RWPE1 (cell line): ENCODE measurements at regions not wholly inside any gene's neighbourhood (a gene's known extent, or its start where the extent isn't known, plus 50 kb on each side); places are given as distances from the start of the nearest gene placed in this dataset.

ENCODE experiments used
- CTCF ChIA-PET: fragments of 350-600 bp; sonication (Branson Sonifier 250); formaldehyde crosslinking; extraction: SDS; loops from one replicate; lab custom pipeline; 2021; lab: Yijun Ruan, JAX
- POLR2A ChIA-PET: fragments of 400-600 bp; formaldehyde crosslinking; extraction: SDS; loops from one replicate; lab custom pipeline; 2020; ENCODE audit warnings: antibody characterized with exemption; ENCODE audit not compliant: low non-redundant PET; lab: Yijun Ruan, JAX
- DNase-seq: peaks from one replicate; pipeline ENCODE4 v3.0.0; 2012; ENCODE audit warnings: low spot score
- H3K27ac ChIP-seq: fragments of 450-650 bp; 2 replicates; pipeline ENCODE4 v1.5.1; 2017
- TF ChIP-seq, protein P1 (sequence below): fragments of 450-650 bp; conservative IDR thresholded peaks from 2 replicates; pipeline ENCODE4 v1.5.1; 2017; ENCODE audit warnings: low read depth, mild to moderate bottlenecking

DNA sequence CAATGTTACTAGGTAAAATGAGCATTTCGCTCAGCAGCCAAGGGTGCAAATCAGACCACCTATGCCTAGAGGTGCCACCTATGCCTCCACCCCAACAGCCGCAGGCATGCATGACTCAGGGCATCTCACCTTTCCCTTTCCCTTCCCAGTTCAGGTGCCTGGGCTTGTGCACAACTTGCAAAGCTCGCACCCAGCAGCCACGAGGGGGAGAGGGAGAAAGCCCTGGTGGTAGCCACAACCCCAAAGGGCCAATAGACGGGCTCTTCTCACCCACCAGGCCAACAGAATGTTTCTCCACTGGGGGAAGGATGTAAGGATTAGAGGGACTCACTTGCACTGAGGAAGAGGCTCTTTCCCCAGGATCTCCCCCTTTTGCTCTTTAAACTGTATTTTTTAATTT, 462.3 kb upstream of the PCDH15 start:
- no peak for DNase-seq
- H3K27ac ChIP-seq: no peak overlapping the region
- ChIA-PET CTCF (interaction anchor here (0.7 to 1.2 kb wide), 2 partner anchors 42 to 209 kb away, joined by 3 to 6 read pairs; no protein-coding TSS in a partner anchor), POLR2A (no interaction called here)
- TF ChIP-seq, protein P1, sequence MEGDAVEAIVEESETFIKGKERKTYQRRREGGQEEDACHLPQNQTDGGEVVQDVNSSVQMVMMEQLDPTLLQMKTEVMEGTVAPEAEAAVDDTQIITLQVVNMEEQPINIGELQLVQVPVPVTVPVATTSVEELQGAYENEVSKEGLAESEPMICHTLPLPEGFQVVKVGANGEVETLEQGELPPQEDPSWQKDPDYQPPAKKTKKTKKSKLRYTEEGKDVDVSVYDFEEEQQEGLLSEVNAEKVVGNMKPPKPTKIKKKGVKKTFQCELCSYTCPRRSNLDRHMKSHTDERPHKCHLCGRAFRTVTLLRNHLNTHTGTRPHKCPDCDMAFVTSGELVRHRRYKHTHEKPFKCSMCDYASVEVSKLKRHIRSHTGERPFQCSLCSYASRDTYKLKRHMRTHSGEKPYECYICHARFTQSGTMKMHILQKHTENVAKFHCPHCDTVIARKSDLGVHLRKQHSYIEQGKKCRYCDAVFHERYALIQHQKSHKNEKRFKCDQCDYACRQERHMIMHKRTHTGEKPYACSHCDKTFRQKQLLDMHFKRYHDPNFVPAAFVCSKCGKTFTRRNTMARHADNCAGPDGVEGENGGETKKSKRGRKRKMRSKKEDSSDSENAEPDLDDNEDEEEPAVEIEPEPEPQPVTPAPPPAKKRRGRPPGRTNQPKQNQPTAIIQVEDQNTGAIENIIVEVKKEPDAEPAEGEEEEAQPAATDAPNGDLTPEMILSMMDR: no peak

DNA sequence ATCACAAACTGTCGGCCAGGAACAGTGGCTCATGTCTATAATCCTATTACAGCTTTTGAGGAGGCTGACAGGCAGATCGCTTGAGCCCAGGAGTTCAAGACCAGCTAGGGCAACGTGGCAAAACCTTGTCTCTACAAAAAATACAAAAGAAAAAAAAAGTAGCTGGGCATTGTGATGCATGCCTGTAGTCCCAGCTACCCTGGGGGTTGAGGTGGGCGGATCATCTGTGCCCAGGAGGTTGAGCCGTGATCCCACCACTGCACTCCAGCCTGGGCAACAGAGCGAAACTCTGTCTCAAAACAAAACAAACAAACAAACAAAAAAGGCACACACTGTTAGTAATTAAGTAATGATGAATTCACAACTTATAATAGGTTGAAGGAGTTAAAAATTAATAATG, 441.5 kb upstream of the PCDH15 start:
- TF ChIP-seq, protein P1: no peak
- no peak overlapping the region for H3K27ac ChIP-seq
- DNase-seq: no peak
- CTCF ChIA-PET: interaction anchor here (0.6 kb wide), 1 partner anchor 1320 kb away, joined by 4 read pairs; no protein-coding TSS in a partner anchor
- POLR2A ChIA-PET: no interaction called here

DNA sequence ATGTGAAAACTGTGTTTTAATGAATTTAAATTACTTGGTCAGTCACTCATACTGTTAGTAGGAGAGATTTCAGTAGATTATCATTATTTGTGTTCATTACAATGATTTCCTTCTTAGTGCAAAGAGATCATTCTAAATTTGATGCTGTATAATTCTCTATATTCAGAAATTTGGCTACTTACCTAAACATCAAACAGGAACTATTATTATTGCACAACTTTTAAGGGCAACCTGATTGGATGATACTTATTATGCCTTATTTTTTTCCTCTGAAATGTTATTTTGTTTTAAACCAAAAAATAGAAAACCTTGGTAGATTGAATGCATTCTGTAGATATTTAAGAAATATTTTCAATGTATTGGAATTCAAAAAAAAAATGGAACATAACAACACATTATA, 436.4 kb upstream of the PCDH15 start:
- H3K27ac ChIP-seq: no peak overlapping the region
- ChIA-PET CTCF (no interaction called here), POLR2A (no interaction called here)
- no peak for DNase-seq
- TF ChIP-seq, protein P1: no peak

DNA sequence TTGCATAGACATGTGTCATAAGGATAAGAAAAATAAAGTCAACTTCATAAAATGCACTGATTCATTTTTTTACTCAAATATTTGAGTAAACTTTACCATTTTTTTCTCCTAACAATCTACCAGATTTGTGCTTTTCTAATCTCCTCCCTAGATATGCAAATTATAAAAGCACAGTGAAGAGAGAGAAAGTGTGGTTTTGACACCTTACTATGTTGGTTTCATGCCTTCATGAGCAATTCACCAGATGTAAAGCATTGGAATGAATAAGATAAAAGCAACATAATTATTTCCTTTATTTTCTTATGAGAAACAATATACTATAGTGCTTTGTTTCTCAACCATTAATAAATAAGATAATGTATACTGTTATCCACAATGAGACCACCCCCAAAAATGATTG, 432.5 kb upstream of the PCDH15 start:
- ChIA-PET POLR2A (no interaction called here), CTCF (no interaction called here)
- TF ChIP-seq, protein P1: no peak
- H3K27ac ChIP-seq: no peak overlapping the region
- no peak for DNase-seq

DNA sequence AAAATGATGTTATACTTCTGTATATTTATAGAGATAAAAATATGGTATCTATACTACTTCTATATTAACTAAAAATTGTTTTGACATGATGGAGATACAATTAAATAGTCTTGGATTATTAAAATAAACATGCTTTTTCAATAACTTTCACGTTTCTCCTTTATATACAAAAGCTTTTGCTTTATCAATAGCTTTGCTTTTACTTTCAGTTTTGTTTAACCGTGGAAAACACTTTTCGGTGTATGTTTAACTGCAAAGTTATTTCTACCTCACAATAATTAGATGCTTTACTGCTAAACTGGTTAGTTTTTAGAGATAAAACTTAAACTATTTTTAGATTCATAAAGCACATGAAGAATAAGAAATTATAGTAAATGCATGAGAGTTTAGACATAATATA, 432.1 kb upstream of the PCDH15 start:
- TF ChIP-seq, protein P1: no peak
- CTCF ChIA-PET: no interaction called here
- H3K27ac ChIP-seq: no peak overlapping the region
- no peak for DNase-seq
- POLR2A ChIA-PET: no interaction called here

DNA sequence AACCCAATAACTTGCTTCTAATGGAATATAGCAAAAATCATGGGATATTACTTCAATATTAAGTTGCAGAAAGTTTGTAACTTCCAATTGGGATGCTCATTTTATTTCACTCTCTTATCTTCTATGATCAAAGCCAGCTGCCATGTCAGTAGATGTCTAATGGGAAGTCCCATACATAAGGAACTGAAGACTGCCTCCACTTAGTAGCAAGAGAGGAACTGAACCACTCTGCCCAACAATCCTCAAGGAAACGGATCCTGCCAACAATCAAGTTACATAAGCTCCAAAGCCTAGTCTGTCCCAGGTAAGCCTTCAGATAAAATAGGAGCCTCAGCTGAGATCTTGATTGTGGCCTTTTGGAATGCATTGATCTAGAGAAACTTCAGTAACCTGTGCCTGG, 431.5 kb upstream of the PCDH15 start:
- ChIA-PET POLR2A (no interaction called here), CTCF (no interaction called here)
- no peak for DNase-seq
- TF ChIP-seq, protein P1: no peak
- no peak overlapping the region for H3K27ac ChIP-seq

DNA sequence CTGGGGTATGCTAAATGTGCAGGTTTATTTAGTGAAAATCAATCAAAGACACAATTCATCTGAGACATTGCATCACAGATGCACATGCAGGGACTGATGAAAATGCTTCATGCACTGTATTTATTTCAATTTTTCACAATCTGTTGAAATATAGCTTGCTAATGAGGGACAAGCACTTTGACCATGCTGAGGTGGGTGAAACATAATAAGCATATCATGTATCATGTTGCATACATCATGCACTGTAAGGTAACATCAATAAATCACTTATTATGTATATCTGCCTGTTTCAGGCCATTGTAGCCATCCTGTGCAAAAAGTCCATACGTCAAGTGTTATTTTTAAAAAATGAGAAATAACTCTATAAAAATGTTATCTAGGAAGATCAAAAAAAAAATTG, 426.9 kb upstream of the PCDH15 start:
- no peak overlapping the region for H3K27ac ChIP-seq
- DNase-seq: no peak
- ChIA-PET CTCF (no interaction called here), POLR2A (no interaction called here)
- TF ChIP-seq, protein P1: no peak
